Activated T-helper 17 cell treated with anti-CD3 and anti-CD28 coated beads, Interleukin-2, amount 50 U/mL, for 72 hours (primary cell): ENCODE measurements at regions not wholly inside any gene's neighbourhood (a gene's known extent, or its start where the extent isn't known, plus 50 kb on each side); places are given as distances from the start of the nearest gene placed in this dataset.

Experiments
- ATAC-seq: fragments of 150-1000 bp; cut with Tn5 transposase; replicated peaks from 2 replicates; pipeline ENCODE4 v1.10.0; 2021; ENCODE audit warnings: mild to moderate bottlenecking, moderate library complexity
- H3K27ac Mint-ChIP-seq: one replicate; pipeline ENCODE4 v1.8.0; 2022; ENCODE audit warnings: mixed read lengths
- H3K27me3 Mint-ChIP-seq: one replicate; pipeline ENCODE4 v1.8.0; 2022; ENCODE audit warnings: mixed read lengths
- H3K36me3 Mint-ChIP-seq: one replicate; pipeline ENCODE4 v1.8.0; 2022; ENCODE audit warnings: low read depth, mild to moderate bottlenecking, mixed read lengths
- H3K4me1 Mint-ChIP-seq: one replicate; pipeline ENCODE4 v1.8.0; 2022; ENCODE audit warnings: mixed read lengths
- H3K4me3 Mint-ChIP-seq: one replicate; pipeline ENCODE4 v1.8.0; 2022; ENCODE audit warnings: mild to moderate bottlenecking, mixed read lengths
- H3K9me3 Mint-ChIP-seq: one replicate; pipeline ENCODE4 v1.8.0; 2022; ENCODE audit warnings: mixed read lengths

GRCh38 chr3:168360993-168361392 lies 265.3 kb upstream of the GOLIM4 start:
- no peaks in the 10 kb centered on the region for H3K36me3 Mint-ChIP-seq
- ATAC-seq: no peak
- H3K27ac Mint-ChIP-seq: no peak overlapping the region
- H3K9me3 Mint-ChIP-seq: peaks cover 3% of the 10 kb centered on the region
- H3K4me1 Mint-ChIP-seq: no peaks in the 10 kb centered on the region
- no peak overlapping the region for H3K4me3 Mint-ChIP-seq
- H3K27me3 Mint-ChIP-seq: no peaks in the 10 kb centered on the region

GRCh38 chr3:168342946-168343850 lies 247.5 kb upstream of the GOLIM4 start:
- H3K9me3 Mint-ChIP-seq: no peaks in the 10 kb centered on the region
- no peak overlapping the region for H3K27ac Mint-ChIP-seq
- no peaks in the 10 kb centered on the region for H3K36me3 Mint-ChIP-seq
- no peaks in the 10 kb centered on the region for H3K4me1 Mint-ChIP-seq
- no peak for ATAC-seq
- no peak overlapping the region for H3K4me3 Mint-ChIP-seq
- no peaks in the 10 kb centered on the region for H3K27me3 Mint-ChIP-seq

GRCh38 chr3:168341956-168342936 lies 246.5 kb upstream of the GOLIM4 start:
- no peaks in the 10 kb centered on the region for H3K4me1 Mint-ChIP-seq
- H3K9me3 Mint-ChIP-seq: peaks cover 3% of the 10 kb centered on the region
- no peaks in the 10 kb centered on the region for H3K27me3 Mint-ChIP-seq
- H3K36me3 Mint-ChIP-seq: no peaks in the 10 kb centered on the region
- H3K27ac Mint-ChIP-seq: no peak overlapping the region
- H3K4me3 Mint-ChIP-seq: no peak overlapping the region
- no peak for ATAC-seq

GRCh38 chr3:168341192-168341815 lies 245.6 kb upstream of the GOLIM4 start:
- no peaks in the 10 kb centered on the region for H3K27me3 Mint-ChIP-seq
- ATAC-seq: no peak

GRCh38 chr3:168338161-168338560 lies 242.4 kb upstream of the GOLIM4 start:
- Mint-ChIP-seq H3K27ac (no peak overlapping the region), H3K4me1 (no peaks in the 10 kb centered on the region), H3K36me3 (no peaks in the 10 kb centered on the region), H3K4me3 (no peak overlapping the region), H3K27me3 (no peaks in the 10 kb centered on the region), H3K9me3 (peaks cover 6% of the 10 kb centered on the region)
- no peak for ATAC-seq

More at GRCh38 chr3:168341192-168341815, 245.6 kb upstream of the GOLIM4 start:
- no peak overlapping the region for H3K27ac Mint-ChIP-seq
- no peaks in the 10 kb centered on the region for H3K36me3 Mint-ChIP-seq
- H3K4me3 Mint-ChIP-seq: no peak overlapping the region
- H3K9me3 Mint-ChIP-seq: peaks cover 3% of the 10 kb centered on the region
- no peaks in the 10 kb centered on the region for H3K4me1 Mint-ChIP-seq

- H3K27me3 Mint-ChIP-seq: no peaks in the 10 kb centered on the region
- H3K9me3 Mint-ChIP-seq: peaks cover 13% of the 10 kb centered on the region
- no peaks in the 10 kb centered on the region for H3K4me1 Mint-ChIP-seq
- no peaks in the 10 kb centered on the region for H3K36me3 Mint-ChIP-seq
- no peak overlapping the region for H3K27ac Mint-ChIP-seq
- no peak overlapping the region for H3K4me3 Mint-ChIP-seq
- no peak for ATAC-seq
Measured at GRCh38 chr3:168336276-168336675, 240.6 kb upstream of the GOLIM4 start.

- no peaks in the 10 kb centered on the region for H3K27me3 Mint-ChIP-seq
- H3K9me3 Mint-ChIP-seq: peaks cover 13% of the 10 kb centered on the region
- no peaks in the 10 kb centered on the region for H3K36me3 Mint-ChIP-seq
- H3K4me3 Mint-ChIP-seq: no peak overlapping the region
- ATAC-seq: no peak
- H3K27ac Mint-ChIP-seq: no peak overlapping the region
- no peaks in the 10 kb centered on the region for H3K4me1 Mint-ChIP-seq
Measured at GRCh38 chr3:168333410-168333935, 237.7 kb upstream of the GOLIM4 start.

- H3K27ac Mint-ChIP-seq: no peak overlapping the region
- H3K4me3 Mint-ChIP-seq: no peak overlapping the region
- no peaks in the 10 kb centered on the region for H3K36me3 Mint-ChIP-seq
- H3K27me3 Mint-ChIP-seq: no peaks in the 10 kb centered on the region
- H3K9me3 Mint-ChIP-seq: peaks cover 13% of the 10 kb centered on the region
- ATAC-seq: no peak
- no peaks in the 10 kb centered on the region for H3K4me1 Mint-ChIP-seq
Measured at GRCh38 chr3:168331756-168332155, 236.0 kb upstream of the GOLIM4 start.

- no peaks in the 10 kb centered on the region for H3K4me1 Mint-ChIP-seq
- no peaks in the 10 kb centered on the region for H3K27me3 Mint-ChIP-seq
- no peaks in the 10 kb centered on the region for H3K36me3 Mint-ChIP-seq
- H3K4me3 Mint-ChIP-seq: no peak overlapping the region
- peaks cover 12% of the 10 kb centered on the region for H3K9me3 Mint-ChIP-seq
- no peak for ATAC-seq
- no peak overlapping the region for H3K27ac Mint-ChIP-seq
Measured at GRCh38 chr3:168330983-168331382, 235.3 kb upstream of the GOLIM4 start.

- Mint-ChIP-seq H3K27me3 (no peaks in the 10 kb centered on the region), H3K4me1 (no peaks in the 10 kb centered on the region), H3K36me3 (no peaks in the 10 kb centered on the region), H3K9me3 (peaks cover 13% of the 10 kb centered on the region), H3K27ac (no peak overlapping the region), H3K4me3 (no peak overlapping the region)
- no peak for ATAC-seq
Measured at GRCh38 chr3:168327856-168328255, 232.1 kb upstream of the GOLIM4 start.

DNA sequence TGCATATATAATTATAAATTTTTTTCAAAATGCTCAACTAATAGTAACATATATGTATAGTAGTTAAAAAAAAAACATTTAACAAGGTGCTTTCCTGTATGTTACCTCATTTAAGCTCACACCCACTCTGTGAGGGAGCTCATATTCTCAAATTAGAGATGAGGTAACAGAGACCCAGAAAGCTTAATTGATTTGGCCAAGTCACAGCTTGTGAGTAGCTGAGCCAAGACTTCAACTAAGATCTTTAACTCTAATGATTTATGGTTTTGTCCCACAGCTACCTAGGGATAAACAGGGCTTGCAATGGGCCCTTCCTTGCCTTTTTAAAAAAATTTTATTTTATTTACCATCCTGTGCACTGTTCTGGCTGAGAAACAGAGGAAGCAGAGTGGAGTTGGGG lies 230.0 kb upstream of the GOLIM4 start:
- H3K36me3 Mint-ChIP-seq: no peaks in the 10 kb centered on the region
- no peaks in the 10 kb centered on the region for H3K4me1 Mint-ChIP-seq
- H3K27me3 Mint-ChIP-seq: no peaks in the 10 kb centered on the region
- H3K27ac Mint-ChIP-seq: no peak overlapping the region
- no peak for ATAC-seq
- peaks cover 6% of the 10 kb centered on the region for H3K9me3 Mint-ChIP-seq
- H3K4me3 Mint-ChIP-seq: no peak overlapping the region

GRCh38 chr3:168322941-168323340 lies 227.2 kb upstream of the GOLIM4 start:
- no peaks in the 10 kb centered on the region for H3K36me3 Mint-ChIP-seq
- H3K9me3 Mint-ChIP-seq: peaks cover 3% of the 10 kb centered on the region
- no peaks in the 10 kb centered on the region for H3K4me1 Mint-ChIP-seq
- no peak for ATAC-seq
- no peak overlapping the region for H3K27ac Mint-ChIP-seq
- no peaks in the 10 kb centered on the region for H3K27me3 Mint-ChIP-seq
- H3K4me3 Mint-ChIP-seq: no peak overlapping the region

- Mint-ChIP-seq H3K27ac (no peak overlapping the region), H3K36me3 (no peaks in the 10 kb centered on the region), H3K4me3 (no peak overlapping the region), H3K4me1 (no peaks in the 10 kb centered on the region), H3K27me3 (no peaks in the 10 kb centered on the region), H3K9me3 (no peaks in the 10 kb centered on the region)
- no peak for ATAC-seq
Measured at GRCh38 chr3:168314166-168314565, 218.4 kb upstream of the GOLIM4 start.

DNA sequence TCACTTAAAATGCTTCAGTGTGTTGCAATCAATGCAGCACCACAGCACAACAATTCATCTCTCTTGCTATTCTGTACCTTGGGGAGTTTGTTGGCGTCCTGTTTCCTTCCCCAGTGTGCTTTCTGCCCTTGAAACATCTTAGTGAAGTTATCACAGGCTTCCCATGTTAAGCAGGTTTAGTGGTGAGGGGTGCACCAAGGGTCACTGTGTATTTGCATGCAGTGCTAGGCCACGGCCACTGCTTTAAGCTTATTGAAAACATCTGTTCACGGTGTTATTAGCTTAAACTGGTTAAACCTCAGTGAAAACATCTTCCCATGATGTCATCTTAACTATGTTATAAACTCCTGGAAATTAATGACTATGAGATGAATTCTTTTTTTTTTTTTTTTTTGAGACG lies 217.3 kb upstream of the GOLIM4 start:
- Mint-ChIP-seq H3K4me3 (no peak overlapping the region), H3K9me3 (no peaks in the 10 kb centered on the region), H3K27ac (no peak overlapping the region), H3K4me1 (no peaks in the 10 kb centered on the region), H3K36me3 (no peaks in the 10 kb centered on the region), H3K27me3 (no peaks in the 10 kb centered on the region)
- no peak for ATAC-seq
